Left ventricle myocardium inferior (tissue), 1 donor: ENCODE measurements at regions not wholly inside any gene's neighbourhood (a gene's known extent, or its start where the extent isn't known, plus 50 kb on each side); places are given as distances from the start of the nearest gene placed in this dataset.

Source experiments
- DNase-seq: peaks from one replicate; pipeline ENCODE4 v3.0.0-alpha.2; 2020
- H3K27ac ChIP-seq: fragments of 200-600 bp; replicated peaks from 2 replicates; pipeline ENCODE4 v1.8.0; 2021
- H3K27me3 ChIP-seq: fragments of 200-600 bp; 2 replicates; pipeline ENCODE4 v1.8.0; 2021; ENCODE audit warnings: low read depth
- H3K36me3 ChIP-seq: fragments of 200-600 bp; 2 replicates; pipeline ENCODE4 v1.8.0; 2021
- H3K4me1 ChIP-seq: fragments of 200-600 bp; 2 replicates; pipeline ENCODE4 v1.8.0; 2021
- H3K4me3 ChIP-seq: fragments of 200-600 bp; 2 replicates; pipeline ENCODE4 v1.8.0; 2021; ENCODE audit warnings: mild to moderate bottlenecking, moderate library complexity
- H3K9me3 ChIP-seq: fragments of 200-600 bp; replicated peaks from 2 replicates; pipeline ENCODE4 v1.8.0; 2021
- CTCF ChIP-seq: fragments of 200-600 bp; IDR thresholded peaks from 2 replicates; pipeline ENCODE4 v1.8.0; 2021; ENCODE audit warnings: antibody characterized with exemption, mild to moderate bottlenecking, borderline replicate concordance
- intact Hi-C: fragments of 100-400 bp; cut with micrococcal nuclease; formaldehyde crosslinking; loops from one replicate; pipeline ENCODE4 v1.11.0; 2022
- donor health status: DM: no; HTN: yes; CAD: no; lungs with severe emphysema.

GRCh38 chr13:87052731-87053130 is 618.4 kb upstream of the SLITRK5 start:
- DNase-seq, result no peak
- no peaks in the 10 kb centered on the region for H3K4me1 ChIP-seq
- no peaks in the 10 kb centered on the region for H3K27me3 ChIP-seq
- no peak overlapping the region for H3K27ac ChIP-seq
- H3K4me3 ChIP-seq, result no peak overlapping the region
- TF ChIP-seq CTCF, result no peak
- intact Hi-C loops, result no loop called here
- H3K9me3 ChIP-seq, result peaks cover 5% of the 10 kb centered on the region
- H3K36me3 ChIP-seq, result no peaks in the 10 kb centered on the region

DNA sequence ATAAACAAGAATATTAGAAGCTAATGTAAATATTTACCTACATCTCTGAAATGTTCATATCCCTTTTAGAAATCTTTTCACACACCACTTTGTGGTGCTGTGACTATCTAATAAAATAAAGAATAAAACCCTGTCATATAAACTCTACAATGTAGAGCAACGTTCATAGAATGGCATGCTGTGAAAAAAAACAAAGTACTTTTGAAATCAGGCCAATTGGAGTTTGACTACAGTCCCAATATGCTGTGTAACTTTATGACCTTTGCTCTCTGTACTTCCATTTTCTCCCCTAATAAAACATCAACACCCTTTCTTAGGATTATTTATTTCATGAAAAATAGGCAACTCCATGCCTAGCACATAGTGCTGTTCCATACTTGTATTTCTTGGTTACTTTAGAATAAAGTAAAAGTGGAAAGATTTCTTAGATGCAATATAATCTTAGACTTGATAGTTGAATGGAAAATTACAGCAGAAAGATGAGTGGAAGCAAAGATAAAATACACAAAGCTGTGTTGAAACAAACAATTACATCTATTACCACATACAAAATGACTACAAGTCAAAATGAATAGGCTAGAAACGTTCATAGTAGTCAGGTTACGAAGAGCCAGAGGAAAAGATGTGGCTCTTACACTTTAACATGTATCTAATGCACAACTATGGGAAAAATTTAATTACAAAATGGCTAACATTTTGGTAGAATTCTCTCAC is 613.2 kb upstream of the SLITRK5 start:
- Histone ChIP-seq H3K4me1 (no peaks in the 10 kb centered on the region), H3K4me3 (no peak overlapping the region), H3K9me3 (no peaks in the 10 kb centered on the region), H3K27ac (no peak overlapping the region), H3K36me3 (no peaks in the 10 kb centered on the region), H3K27me3 (no peaks in the 10 kb centered on the region)
- intact Hi-C loops, result no loop called here
- DNase-seq, result no peak
- TF ChIP-seq CTCF, result no peak

GRCh38 chr13:87058786-87059329 is 612.3 kb upstream of the SLITRK5 start:
- Histone ChIP-seq H3K9me3 (no peaks in the 10 kb centered on the region), H3K4me1 (no peaks in the 10 kb centered on the region), H3K27ac (no peak overlapping the region), H3K4me3 (no peak overlapping the region), H3K27me3 (no peaks in the 10 kb centered on the region), H3K36me3 (no peaks in the 10 kb centered on the region)
- intact Hi-C loops, result no loop called here
- no peak for TF ChIP-seq CTCF
- no peak for DNase-seq

GRCh38 chr13:87078947-87079795 is 592.0 kb upstream of the SLITRK5 start:
- Histone ChIP-seq H3K36me3 (no peaks in the 10 kb centered on the region), H3K27me3 (no peaks in the 10 kb centered on the region), H3K9me3 (peaks cover 9% of the 10 kb centered on the region), H3K4me1 (no peaks in the 10 kb centered on the region), H3K27ac (no peak overlapping the region), H3K4me3 (no peak overlapping the region)
- intact Hi-C loops, result no loop called here
- no peak for TF ChIP-seq CTCF
- DNase-seq, result no peak

DNA sequence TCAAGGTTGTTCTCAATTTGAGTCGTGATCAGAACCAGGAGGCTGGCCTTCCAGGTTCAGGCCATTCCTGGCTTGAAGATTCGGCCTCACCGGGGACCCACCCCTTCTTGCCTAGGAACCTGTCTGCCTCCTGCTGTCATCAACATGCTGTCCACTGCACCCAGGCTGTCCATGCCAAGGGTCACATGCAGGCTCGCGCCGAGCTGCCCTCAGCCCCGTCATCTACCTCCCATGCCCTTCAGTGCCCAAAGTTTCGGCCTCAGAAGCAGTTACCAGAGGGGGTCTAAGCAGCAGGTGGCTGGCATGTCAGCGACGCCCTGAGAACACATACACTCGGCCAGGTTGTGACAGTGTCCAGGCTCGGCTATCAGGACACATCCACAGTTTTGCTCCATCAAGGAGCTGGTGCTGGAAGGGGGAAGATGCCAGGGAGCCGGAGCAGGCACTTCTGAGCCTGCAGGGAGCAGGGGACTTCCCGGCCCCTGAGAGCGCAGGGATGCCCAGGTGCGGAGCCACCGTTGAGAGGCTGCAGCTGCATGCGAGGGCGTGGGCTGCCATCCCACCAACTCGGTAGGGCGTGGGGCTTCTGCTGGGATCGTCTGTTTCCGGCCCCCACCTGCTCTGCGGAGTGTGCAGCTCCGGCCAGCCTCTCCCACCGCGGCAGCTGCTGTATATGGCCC is 590.9 kb upstream of the SLITRK5 start:
- no peak for TF ChIP-seq CTCF
- Histone ChIP-seq H3K4me3 (no peak overlapping the region), H3K27me3 (no peaks in the 10 kb centered on the region), H3K9me3 (peaks cover 9% of the 10 kb centered on the region), H3K4me1 (no peaks in the 10 kb centered on the region), H3K36me3 (no peaks in the 10 kb centered on the region), H3K27ac (no peak overlapping the region)
- intact Hi-C loops, result no loop called here
- no peak for DNase-seq
